VCaP (cell line): ENCODE measurements at regions not wholly inside any gene's neighbourhood (a gene's known extent, or its start where the extent isn't known, plus 50 kb on each side); places are given as distances from the start of the nearest gene placed in this dataset.
A peak's percentile ranks its signal among the peaks of the same experiment; 100 is the strongest.

Experiments used
- H3K27ac ChIP-seq: fragments of 450-650 bp; 2 replicates; pipeline ENCODE4 v1.5.1; 2017
- TF ChIP-seq, protein P1 (sequence below): fragments of 450-650 bp; conservative IDR thresholded peaks from 2 replicates; pipeline ENCODE4 v1.5.1; 2017; ENCODE audit warnings: mild to moderate bottlenecking, moderate library complexity

DNA sequence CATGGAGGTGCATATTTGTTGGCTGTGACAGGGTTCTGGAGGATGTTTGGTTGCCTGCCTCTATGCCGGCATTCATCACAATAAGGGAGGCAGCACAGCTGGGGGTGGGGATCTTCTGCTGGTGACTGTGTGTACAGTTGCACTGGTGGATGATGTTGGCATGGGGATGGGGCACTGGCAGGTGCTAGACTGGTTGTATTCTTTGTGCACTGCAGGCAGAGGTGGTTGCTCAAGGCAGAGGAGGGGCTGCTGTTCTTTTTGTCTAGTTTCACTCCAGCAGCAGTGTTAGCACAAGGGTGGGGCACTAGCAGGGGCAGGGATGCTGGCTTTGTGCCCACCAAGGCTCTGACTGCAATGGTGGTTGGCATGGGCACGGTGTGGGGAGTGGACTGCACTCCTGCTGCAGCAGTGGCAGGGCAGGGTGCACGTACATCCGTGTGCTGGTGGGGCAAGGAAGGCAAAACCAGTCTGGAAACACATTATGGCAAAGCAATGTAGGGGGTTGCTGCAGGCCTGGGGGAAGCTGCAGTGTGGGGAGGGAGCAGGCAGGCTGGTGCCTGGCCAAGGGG lies 69.3 kb downstream of the ISOC1 start:
- no peak overlapping the region for H3K27ac ChIP-seq
- TF ChIP-seq, protein P1, sequence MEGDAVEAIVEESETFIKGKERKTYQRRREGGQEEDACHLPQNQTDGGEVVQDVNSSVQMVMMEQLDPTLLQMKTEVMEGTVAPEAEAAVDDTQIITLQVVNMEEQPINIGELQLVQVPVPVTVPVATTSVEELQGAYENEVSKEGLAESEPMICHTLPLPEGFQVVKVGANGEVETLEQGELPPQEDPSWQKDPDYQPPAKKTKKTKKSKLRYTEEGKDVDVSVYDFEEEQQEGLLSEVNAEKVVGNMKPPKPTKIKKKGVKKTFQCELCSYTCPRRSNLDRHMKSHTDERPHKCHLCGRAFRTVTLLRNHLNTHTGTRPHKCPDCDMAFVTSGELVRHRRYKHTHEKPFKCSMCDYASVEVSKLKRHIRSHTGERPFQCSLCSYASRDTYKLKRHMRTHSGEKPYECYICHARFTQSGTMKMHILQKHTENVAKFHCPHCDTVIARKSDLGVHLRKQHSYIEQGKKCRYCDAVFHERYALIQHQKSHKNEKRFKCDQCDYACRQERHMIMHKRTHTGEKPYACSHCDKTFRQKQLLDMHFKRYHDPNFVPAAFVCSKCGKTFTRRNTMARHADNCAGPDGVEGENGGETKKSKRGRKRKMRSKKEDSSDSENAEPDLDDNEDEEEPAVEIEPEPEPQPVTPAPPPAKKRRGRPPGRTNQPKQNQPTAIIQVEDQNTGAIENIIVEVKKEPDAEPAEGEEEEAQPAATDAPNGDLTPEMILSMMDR: no peak

DNA sequence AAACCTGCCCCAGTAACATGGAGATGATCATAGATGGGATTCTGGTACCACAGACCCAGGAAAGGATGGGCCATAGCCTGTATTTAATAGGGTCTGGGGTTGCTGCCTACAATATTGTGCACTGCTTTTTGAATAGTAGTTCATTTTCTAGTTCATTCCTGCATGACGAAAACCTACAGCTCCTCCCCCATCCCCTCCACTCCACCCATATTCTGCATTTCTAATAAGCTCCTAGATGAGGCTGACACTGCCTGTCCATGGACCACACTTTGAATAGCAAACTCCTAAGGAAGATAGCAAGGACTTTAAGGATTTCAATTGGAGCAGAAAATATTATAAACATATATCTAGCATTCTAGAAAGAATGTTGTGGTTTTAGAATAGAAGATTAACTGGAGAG lies 75.5 kb downstream of the ISOC1 start:
- no peak overlapping the region for H3K27ac ChIP-seq
- TF ChIP-seq, protein P1: no peak

DNA sequence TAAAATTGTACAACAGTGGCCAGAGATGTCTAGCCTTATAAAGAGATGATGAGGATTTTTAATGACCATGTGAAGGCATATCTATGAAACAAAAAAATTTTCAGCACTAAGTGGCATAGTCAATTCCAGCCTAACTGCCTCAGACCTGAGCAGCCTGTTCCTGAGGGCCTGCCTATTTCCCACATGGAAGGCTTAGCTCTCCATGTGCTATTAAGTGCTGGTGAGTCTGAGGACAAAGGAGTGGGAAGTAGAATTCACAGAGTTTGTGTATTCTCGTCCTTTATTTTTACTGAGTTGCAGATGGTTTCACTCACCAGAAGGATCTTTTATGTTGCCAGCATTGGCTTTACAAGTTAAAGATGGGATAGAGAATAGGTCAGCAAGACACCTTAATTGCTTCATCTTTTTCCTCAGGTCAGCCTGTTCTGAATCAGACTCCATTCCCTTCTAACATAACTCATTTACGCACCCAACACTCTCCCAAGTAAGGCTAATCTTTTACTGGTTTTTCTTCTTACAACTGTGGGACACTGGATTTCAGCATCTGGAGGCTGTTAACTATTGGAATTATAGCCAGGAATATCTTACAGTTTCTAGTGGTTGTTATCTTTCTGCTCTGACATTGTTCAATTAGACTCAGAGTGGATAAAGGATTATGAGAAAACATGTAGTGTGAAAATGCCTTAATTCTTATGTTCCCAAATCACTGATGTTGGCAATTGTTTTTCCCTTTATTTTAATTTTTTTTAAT lies 76.8 kb downstream of the ISOC1 start:
- TF ChIP-seq, protein P1: no peak
- H3K27ac ChIP-seq: no peak overlapping the region

DNA sequence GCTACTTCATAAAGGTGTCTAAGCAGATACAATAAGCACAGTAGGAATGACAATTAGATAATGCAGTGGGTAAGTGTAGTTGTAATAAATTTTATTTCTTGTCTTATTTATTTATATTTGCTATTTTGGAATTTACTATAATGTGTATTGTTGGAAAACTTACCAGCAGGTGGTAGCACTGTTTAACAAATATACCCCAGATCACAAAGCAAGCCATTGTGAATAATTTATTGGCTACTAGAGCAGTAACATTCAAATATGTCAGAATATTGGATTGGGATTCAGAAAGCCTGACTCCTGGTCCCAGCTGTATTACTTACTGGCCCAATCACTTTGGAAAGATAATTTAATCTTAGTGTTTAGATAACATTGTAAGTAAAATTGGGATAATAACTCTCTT lies 78.0 kb downstream of the ISOC1 start:
- TF ChIP-seq, protein P1: peak; percentile 59
- H3K27ac ChIP-seq: no peak overlapping the region

DNA sequence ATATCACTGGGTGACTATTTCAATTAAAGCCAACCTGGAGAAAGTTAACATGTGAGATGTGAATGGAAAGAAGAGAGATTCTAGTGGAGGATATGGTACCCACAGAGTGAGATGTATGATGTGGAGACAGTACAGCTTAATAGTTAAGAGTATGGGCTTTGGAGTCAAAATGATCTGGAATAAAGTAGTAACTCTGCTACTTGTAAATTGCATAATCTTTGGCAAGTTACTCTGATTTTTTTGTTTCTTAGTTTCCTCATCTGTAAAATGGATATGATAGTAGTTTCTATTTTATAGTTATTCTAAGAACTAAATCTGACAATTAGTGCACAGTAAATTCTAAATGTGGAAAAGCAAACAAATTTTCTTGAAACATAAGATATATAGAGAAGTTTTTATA lies 79.2 kb downstream of the ISOC1 start:
- TF ChIP-seq, protein P1: no peak
- no peak overlapping the region for H3K27ac ChIP-seq

DNA sequence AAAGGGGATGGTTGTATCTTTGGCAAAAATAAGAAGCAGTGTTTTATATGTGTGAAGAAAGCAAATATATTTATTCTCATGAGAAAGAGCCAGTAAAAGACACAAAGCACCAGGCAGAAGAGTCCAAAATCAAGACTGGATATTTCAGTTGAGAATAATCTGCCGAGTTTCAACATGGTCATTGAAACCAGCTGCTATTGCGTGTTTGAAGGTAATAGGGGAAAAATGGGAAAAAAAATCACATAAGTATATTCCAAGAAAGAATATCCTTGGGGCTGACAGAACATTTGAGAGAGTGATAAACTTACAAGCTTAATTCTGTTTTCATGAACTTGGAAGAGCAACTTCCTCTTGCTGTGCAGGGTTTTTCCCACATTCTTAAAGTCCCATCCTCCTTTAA lies 79.9 kb downstream of the ISOC1 start:
- TF ChIP-seq, protein P1: no peak
- H3K27ac ChIP-seq: no peak overlapping the region

DNA sequence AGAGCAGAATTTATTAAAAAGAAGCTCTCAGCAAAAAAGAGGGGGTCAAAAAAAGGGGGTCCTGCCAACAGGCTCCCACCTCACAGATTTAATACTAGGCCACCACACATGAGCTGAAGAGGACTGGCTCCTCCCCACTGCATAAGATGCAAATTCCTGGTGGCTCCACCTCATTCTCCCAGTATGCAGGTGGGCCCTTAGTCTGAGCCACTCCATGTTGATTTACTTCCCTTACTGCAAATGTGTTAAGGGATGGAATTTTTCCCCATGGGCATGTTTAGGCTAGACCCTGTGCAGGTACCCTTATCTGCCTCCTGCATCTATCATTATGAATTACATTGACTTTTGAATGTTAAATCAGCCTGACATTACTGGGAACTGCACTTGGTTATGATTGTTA lies 82.9 kb downstream of the ISOC1 start:
- TF ChIP-seq, protein P1: no peak
- no peak overlapping the region for H3K27ac ChIP-seq
